NCI-H526 (cell line): ENCODE measurements at regions not wholly inside any gene's neighbourhood (a gene's known extent, or its start where the extent isn't known, plus 50 kb on each side); places are given as distances from the start of the nearest gene placed in this dataset.

Experiments
- DNase-seq, 2 experiments: peaks; one replicate each; lab custom pipeline; 2025; lab: John Stamatoyannopoulos, UW

DNA sequence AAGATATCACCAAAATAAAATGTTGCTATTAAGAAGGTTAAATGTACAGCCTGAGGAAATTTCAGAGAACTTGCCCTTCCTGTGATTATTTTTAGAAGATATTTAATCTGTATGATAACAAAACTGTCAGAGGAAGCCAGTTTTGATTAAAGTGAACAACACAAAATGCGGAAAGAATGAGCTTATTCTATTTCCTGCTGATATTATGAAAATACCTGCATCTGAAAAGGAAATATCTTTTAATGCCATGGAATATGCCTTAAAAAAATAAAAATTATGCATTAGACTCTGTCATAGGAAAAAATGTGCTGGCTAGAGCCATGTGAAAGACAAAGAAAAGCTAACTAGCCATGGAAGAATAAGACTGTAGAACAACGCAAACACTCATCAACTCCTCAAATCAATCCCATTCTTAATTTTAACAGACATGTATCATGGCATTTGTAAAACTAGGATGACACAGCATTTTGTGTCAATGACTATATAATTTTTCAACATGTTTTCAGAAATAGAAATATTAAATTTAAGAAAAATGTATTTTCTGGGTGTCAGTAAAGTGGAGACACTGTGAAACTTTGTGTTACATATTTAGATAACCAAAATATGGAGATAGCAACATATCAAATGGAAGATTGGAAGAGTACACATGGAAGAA is 1768.2 kb downstream of the SUCLG1 start:
- DNase-seq = no peak

DNA sequence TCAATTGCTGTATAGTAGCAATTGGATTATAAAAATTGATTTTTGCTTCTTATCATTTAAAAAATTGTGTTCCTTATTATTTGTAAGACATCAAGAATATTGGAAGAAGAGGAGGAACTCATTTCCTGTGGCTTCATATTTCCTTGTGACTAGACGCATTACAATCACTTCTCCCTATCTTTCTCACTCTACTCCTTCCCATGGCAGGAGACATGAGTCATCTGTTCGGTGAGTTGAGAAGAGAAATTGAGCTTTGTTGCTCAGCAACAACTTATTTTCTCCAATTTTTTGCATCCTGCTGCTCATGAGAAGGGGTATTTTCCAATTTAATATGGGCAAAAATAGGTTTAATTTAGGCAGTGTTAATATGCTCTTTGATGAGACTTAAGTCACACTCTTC is 1783.9 kb downstream of the SUCLG1 start:
- no peak for DNase-seq

DNA sequence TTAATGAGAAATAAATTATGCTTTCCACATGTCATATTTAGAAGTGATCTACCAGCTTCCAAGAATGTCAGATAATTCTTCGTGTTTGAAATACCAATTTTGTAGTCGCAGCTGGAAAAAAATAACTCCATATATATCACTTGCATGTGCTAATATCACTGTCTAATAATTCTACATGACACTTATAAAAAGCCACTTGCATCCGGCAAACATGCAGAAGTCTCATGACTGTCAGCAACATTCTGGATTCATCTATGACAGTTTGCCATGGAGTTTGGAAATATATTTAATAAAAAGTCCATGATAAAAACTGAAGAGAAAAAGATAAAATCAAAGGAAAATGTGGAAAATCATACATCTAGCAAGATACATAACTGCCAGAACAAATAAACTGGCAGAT is 1784.4 kb downstream of the SUCLG1 start:
- DNase-seq = no peak

DNA sequence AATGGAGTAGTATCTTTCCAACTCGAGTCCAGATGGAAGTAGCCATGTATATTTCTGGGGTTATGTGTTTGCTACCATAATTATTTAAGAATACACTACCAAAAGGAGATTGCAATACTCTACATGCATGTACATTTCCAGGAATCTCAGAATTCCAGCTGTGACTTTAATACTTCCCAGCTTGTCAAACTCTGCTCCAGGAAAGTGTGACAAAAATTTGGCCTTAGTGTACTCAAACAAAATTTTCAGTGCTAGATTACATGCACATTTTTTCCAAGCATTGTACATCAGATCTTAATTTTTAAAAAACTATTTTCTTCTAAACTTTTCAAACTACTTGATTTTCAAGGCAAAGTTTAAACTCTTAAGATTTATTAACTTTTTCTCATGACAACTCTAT is 1791.6 kb downstream of the SUCLG1 start:
- no peak for DNase-seq

GRCh38 chr2:82665691-82666090 is 1793.4 kb downstream of the SUCLG1 start:
- DNase-seq = no peak

GRCh38 chr2:82657106-82657505 is 1802.0 kb downstream of the SUCLG1 start:
- no peak for DNase-seq

GRCh38 chr2:82656420-82656819 is 1802.7 kb downstream of the SUCLG1 start:
- no peak for DNase-seq

DNA sequence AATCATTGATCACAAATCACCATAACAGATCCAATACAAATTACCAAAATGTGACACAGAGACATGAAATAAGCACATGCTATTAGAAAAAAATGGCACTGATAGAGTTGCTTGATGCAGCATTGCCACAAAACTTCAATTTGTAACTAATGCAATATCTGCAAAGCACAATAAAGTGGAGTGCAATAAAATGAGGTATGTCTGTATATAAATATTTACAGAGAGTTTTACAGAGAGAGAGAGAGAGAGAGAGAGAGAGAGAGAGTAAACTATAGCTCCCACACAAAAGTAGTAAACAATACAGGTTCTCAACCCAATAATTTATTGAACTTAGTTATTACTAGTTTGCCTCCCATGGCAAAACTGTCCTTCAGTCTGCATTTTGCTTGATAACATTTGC is 1807.0 kb downstream of the SUCLG1 start:
- DNase-seq = no peak

DNA sequence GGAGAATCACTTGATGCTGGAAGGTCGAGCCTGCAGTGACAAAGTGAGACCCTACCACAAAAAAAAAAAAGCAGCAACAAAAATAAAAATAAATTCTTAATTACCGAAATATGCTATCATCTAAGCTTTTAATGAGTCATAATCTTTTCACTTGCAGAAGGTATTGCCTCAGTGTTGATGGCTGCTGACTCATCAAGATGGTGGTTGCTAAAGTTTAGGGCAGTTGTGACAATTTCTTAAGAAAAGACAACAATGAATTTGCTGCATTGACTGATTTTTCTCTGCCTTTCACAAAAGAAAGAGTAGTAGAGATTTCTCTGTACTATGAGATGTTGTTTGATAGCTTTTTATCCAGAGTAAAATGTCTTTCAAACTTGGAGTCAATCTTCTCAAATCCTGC is 1809.0 kb downstream of the SUCLG1 start:
- DNase-seq = no peak

DNA sequence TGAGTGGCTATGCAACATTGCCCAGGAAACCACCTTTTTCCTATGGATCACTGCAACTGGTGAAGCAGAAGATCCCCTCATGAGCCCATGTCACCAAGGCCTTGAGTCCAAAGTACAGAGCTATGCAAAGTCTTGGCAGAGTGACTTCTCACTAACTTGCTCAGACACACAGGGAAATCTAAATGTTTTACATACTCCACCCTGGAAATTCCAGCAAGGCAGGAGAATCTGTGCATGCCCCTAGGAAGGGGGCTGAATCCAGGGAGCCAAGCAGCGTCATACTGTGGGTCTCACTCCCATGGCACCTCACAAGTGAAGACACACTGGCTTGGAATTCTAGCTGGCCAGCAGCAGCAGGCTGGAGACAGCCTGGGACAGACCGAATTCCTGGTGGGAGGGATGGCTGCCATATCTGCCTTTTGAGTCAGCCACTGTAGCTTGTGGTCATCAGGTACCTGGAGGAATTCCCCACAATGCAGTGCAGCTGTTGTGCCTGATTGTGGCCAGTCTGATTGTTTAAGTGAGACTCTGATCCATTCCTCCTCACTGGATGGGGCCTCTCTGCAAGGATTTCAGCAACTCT is 1817.4 kb downstream of the SUCLG1 start:
- no peak for DNase-seq

- no peak for DNase-seq
These were observed 1822.6 kb downstream of the SUCLG1 start for GRCh38 chr2:82636402-82637020.

- DNase-seq = no peak
These were observed 1860.1 kb downstream of the SUCLG1 start for GRCh38 chr2:82599021-82599420.

DNA sequence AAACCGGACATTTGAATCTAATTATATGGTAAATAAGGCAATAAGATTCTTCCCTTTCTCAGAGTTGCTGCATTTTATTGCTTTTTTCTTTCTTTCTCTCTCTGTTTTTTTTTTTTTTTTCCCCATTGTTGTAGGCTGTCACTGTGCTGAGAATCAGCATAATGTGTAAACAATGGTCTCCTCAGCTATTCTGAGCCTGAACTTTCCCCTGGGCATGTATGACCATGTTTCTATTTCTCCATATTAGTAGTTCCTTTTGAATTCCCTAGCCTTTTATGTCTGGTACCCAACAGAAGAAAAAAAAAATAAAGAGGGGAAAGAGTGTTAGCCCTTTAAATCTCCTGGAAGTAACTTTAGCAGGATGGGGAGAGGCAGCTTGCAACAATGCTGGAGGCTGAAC is 1862.5 kb downstream of the SUCLG1 start:
- DNase-seq = no peak

DNA sequence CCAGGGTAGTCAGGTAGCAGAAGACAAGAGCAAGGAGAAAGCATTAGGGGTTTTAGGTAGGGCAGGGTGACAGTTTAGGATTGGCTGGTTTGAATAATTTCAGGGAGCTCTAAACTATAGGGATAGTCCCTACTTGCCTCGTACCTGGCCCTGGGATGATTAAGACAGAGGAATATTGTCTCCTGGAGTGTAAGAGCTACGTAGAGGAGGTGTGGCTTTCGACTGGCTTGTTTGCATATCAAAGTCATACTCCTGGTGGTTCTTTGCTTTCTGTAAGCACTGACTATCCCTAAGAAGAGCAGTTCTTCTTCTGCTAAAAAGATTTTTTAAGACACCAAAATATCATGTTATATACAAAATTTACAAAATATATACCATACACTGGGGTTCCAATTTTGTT is 1867.4 kb downstream of the SUCLG1 start:
- no peak for DNase-seq

DNA sequence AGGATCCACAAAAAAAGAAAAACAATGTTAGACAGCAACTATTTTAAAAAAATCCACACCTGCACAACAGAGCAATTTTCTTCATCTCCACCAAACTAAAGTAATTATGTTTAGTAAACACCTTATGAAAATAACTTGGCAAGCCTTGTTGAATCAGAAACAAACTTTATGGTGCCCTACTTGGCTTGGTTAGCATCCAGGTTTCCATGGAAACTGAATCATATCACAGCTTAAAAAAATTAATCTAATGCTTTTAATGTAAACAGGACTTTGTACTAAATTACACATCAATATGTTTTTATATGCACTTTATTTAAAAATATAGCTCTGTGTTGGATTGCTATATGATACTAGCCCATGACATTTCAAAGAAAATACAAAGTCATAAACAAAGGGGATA is 1882.4 kb downstream of the SUCLG1 start:
- DNase-seq = no peak

DNA sequence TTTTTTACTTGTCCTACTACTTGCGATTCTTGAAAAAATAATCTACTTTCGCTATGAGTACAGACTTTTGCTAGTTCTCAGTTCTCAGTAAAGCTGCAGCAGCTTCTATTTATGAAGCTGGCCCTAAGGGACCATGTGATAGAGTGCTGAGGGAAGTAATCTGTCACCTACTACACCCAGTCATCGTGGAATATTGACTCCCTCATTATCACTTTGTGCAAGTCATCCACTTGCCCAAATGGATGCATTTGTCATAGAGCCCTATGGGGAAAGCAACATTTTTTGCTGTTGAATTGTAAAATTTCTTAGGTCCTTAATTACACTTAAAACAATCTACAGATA is 1919.8 kb downstream of the SUCLG1 start:
- DNase-seq = no peak

GRCh38 chr2:82538590-82539279 is 1920.3 kb downstream of the SUCLG1 start:
- no peak for DNase-seq

DNA sequence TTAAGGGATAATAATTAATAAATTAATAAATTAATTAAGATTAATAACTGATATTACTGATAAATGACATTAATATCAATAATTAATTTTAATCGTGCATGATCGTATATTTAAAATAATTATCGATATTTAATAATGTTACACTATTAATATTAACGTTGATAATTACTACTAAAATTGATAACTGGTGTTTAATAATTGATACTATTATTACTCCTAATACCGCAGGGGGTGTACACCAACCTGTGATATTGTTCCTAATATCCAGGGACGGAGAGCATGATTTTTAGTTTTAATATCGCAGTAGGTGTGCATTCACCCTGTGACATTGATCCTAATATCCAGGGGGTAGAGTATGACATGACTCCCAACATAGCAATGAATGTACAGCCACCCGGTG is 1930.8 kb downstream of the SUCLG1 start:
- no peak for DNase-seq

DNA sequence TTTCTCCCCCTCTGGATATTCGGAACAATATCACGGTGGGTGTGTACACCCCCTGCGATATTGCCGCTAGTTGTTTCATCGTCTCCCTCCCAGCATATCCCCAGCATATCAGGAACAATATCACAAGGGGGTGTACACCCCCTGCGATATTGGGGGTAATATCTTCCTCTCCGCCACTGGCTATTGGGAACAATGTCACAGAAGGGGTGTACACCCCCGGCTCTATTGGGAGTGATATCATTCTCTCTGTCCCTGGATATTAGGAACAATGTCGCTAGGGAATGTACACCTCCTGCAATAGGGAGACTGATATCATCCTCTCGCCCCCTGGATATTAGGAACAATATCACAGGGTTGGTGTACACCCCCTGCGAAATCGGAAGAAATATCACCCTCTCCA is 1932.0 kb downstream of the SUCLG1 start:
- DNase-seq = no peak

DNA sequence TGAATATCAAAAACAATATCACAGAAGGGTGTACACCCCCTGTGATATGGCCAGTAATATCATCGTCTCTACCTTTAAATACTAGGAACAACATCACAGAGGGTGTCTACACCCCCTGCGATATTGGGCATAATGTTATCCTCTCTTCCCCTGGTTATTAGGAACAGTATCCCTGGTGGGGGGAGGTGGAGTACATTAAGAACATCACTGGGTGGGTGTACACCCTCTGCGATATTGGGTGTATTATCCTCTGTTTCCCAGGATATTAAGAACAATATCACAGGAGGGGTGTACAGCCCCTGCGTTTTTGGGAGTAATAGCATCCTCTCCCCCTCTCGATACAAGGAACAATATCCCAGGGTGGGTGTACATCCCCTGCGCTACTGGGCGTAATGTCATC is 1932.8 kb downstream of the SUCLG1 start:
- no peak for DNase-seq

GRCh38 chr2:82525744-82526143 is 1933.3 kb downstream of the SUCLG1 start:
- no peak for DNase-seq

DNA sequence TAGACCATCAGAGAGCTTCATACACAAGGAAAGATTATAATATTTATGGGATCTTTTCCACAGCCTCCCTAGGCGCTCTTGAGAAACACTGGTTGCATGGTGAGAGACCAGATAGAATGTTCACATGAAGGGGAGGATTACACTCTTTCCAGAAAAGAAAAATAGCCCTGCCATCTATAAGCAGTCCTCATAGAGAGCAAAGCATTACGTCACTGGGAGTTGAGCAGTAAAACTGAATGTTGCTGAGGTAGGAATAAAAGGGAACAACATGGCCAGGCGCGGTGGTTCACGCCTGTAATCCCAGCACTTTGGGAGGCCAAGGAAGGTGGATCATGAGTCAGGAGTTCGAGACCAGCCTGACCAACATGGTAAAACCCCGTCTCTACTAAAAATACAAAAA is 1934.3 kb downstream of the SUCLG1 start:
- no peak for DNase-seq

GRCh38 chr2:82511894-82512293 is 1947.2 kb downstream of the SUCLG1 start:
- no peak for DNase-seq
